ENCODE measurements at regions not wholly inside any gene's neighbourhood (a gene's known extent, or its start where the extent isn't known, plus 50 kb on each side); places are given as distances from the start of the nearest gene placed in this dataset.
A peak's percentile ranks its signal among the peaks of the same experiment; 100 is the strongest.

DNA sequence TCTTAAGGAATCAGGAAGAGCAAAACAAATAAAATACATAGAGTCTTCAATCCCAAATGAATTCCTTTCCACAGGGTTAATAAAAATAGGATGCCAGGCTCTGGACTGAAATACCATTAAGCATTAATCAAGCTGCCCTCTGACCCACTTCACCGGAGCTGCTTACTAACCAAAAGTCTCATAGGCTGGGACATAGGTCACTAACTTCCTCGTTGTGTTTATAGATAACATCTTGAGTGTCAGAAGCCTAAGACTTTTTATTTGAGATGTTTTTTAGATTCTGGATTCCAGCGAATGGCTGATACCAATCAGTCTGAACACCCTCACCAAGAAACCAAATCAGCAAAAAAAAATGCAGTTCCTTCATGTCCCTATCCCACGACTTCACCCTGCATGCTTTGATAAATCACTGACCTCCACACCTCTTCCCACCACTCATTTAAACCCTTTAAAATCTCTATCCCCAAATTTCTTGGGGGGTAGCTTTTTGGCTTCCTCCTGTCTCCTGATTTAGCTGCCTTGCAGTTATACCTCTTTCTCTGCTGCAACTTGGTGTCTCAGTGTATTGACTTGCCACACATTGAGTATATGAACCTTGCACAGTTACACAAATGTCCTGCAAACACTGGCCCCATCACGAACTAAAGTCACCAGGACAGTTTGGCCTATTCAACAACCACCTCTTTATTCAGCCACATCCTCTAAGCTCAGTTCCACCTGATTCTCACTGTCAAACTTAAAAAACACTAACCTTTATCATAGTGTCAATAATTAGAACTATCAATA is 399.3 kb downstream of the METTL4 start:
- TF ChIP-seq YY1 (IDR thresholded peaks at IDR 0.05) (no peak), FOXA1 (IDR thresholded peaks at IDR 0.05) (no peak), JUND (IDR thresholded peaks at IDR 0.05) (no peak), SP1 (IDR thresholded peaks at IDR 0.05) (no peak), RAD21 (IDR thresholded peaks at IDR 0.05) (no peak), GABPA (IDR thresholded peaks at IDR 0.05 in 1 of 2, conservative IDR thresholded peaks at IDR 0.05 in 1 of 2) (no peak), RXRA (IDR thresholded peaks at IDR 0.05) (no peak), FOXA2 (IDR thresholded peaks at IDR 0.05) (no peak), TAF1 (conservative IDR thresholded peaks at IDR 0.05) (no peak), EGR1 (IDR thresholded peaks at IDR 0.05; ENCODE audit: low read depth in 2 of 2) (no peak), NR2F2 (IDR thresholded peaks at IDR 0.05) (no peak), HNF4A (conservative IDR thresholded peaks at IDR 0.05) (no peak), HNF4G (IDR thresholded peaks at IDR 0.05) (no peak)
- TF ChIP-seq, protein P1, sequence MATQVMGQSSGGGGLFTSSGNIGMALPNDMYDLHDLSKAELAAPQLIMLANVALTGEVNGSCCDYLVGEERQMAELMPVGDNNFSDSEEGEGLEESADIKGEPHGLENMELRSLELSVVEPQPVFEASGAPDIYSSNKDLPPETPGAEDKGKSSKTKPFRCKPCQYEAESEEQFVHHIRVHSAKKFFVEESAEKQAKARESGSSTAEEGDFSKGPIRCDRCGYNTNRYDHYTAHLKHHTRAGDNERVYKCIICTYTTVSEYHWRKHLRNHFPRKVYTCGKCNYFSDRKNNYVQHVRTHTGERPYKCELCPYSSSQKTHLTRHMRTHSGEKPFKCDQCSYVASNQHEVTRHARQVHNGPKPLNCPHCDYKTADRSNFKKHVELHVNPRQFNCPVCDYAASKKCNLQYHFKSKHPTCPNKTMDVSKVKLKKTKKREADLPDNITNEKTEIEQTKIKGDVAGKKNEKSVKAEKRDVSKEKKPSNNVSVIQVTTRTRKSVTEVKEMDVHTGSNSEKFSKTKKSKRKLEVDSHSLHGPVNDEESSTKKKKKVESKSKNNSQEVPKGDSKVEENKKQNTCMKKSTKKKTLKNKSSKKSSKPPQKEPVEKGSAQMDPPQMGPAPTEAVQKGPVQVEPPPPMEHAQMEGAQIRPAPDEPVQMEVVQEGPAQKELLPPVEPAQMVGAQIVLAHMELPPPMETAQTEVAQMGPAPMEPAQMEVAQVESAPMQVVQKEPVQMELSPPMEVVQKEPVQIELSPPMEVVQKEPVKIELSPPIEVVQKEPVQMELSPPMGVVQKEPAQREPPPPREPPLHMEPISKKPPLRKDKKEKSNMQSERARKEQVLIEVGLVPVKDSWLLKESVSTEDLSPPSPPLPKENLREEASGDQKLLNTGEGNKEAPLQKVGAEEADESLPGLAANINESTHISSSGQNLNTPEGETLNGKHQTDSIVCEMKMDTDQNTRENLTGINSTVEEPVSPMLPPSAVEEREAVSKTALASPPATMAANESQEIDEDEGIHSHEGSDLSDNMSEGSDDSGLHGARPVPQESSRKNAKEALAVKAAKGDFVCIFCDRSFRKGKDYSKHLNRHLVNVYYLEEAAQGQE (IDR thresholded peaks at IDR 0.05): no peak
- TF ChIP-seq, protein P2, sequence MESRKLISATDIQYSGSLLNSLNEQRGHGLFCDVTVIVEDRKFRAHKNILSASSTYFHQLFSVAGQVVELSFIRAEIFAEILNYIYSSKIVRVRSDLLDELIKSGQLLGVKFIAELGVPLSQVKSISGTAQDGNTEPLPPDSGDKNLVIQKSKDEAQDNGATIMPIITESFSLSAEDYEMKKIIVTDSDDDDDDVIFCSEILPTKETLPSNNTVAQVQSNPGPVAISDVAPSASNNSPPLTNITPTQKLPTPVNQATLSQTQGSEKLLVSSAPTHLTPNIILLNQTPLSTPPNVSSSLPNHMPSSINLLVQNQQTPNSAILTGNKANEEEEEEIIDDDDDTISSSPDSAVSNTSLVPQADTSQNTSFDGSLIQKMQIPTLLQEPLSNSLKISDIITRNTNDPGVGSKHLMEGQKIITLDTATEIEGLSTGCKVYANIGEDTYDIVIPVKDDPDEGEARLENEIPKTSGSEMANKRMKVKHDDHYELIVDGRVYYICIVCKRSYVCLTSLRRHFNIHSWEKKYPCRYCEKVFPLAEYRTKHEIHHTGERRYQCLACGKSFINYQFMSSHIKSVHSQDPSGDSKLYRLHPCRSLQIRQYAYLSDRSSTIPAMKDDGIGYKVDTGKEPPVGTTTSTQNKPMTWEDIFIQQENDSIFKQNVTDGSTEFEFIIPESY (IDR thresholded peaks at IDR 0.05): no peak
- TF ChIP-seq, protein P3, sequence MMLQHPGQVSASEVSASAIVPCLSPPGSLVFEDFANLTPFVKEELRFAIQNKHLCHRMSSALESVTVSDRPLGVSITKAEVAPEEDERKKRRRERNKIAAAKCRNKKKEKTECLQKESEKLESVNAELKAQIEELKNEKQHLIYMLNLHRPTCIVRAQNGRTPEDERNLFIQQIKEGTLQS (IDR thresholded peaks at IDR 0.05): no peak
- TF ChIP-seq, protein P4, sequence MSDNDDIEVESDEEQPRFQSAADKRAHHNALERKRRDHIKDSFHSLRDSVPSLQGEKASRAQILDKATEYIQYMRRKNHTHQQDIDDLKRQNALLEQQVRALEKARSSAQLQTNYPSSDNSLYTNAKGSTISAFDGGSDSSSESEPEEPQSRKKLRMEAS (IDR thresholded peaks at IDR 0.05): no peak
- TF ChIP-seq, protein P5, sequence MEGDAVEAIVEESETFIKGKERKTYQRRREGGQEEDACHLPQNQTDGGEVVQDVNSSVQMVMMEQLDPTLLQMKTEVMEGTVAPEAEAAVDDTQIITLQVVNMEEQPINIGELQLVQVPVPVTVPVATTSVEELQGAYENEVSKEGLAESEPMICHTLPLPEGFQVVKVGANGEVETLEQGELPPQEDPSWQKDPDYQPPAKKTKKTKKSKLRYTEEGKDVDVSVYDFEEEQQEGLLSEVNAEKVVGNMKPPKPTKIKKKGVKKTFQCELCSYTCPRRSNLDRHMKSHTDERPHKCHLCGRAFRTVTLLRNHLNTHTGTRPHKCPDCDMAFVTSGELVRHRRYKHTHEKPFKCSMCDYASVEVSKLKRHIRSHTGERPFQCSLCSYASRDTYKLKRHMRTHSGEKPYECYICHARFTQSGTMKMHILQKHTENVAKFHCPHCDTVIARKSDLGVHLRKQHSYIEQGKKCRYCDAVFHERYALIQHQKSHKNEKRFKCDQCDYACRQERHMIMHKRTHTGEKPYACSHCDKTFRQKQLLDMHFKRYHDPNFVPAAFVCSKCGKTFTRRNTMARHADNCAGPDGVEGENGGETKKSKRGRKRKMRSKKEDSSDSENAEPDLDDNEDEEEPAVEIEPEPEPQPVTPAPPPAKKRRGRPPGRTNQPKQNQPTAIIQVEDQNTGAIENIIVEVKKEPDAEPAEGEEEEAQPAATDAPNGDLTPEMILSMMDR (IDR thresholded peaks at IDR 0.05; ENCODE audit: low read depth, low read length, missing input control): no peak
- Histone ChIP-seq H3K4me1 (ENCODE audit: control insufficient read depth in 4 of 4, insufficient read depth in 4 of 4, low read length in 3 of 4) (peaks cover 0 to 9% (median 3%) of the 10 kb centered on the region in 4 donors), H3K9ac (ENCODE audit: low read depth in 1 of 2, low read length in 2 of 2) (no peak overlapping the region), H3K36me3 (ENCODE audit: control insufficient read depth in 4 of 4, insufficient read depth in 3 of 4, low read depth in 1 of 4, low read length in 3 of 4) (no peaks in the 10 kb centered on the region), H3K4me3 (ENCODE audit: low read depth in 1 of 3, low read length in 3 of 3) (no peak overlapping the region), H3K27ac (ENCODE audit: low read depth in 1 of 2, low read length in 2 of 2) (peak overlapping the region in 1 of 2 donors; percentile 37), H3K27me3 (ENCODE audit: control insufficient read depth in 4 of 4, insufficient read depth in 4 of 4, low read length in 3 of 4) (peaks cover 0 to 3% (median 0%) of the 10 kb centered on the region in 4 donors), H3K9me3 (ENCODE audit: control insufficient read depth in 4 of 4, low read length in 3 of 4) (no peaks in the 10 kb centered on the region)
- DNase-seq (ENCODE audit: low spot score): no peak
- WGBS: 21% methylated on average over 5 of the region's 5 CpGs
